B cell (primary cell): ENCODE measurements at regions not wholly inside any gene's neighbourhood (a gene's known extent, or its start where the extent isn't known, plus 50 kb on each side); places are given as distances from the start of the nearest gene placed in this dataset.

Experiments
- CTCF ChIP-seq: fragments of 200-600 bp; IDR thresholded peaks from one replicate; pipeline ENCODE4 v1.8.0; 2022; ENCODE audit warnings: antibody characterized with exemption, mild to moderate bottlenecking
- EZH2 ChIP-seq: IDR thresholded peaks from 2 replicates; pipeline ENCODE4 v1.6.1; 2012; ENCODE audit warnings: borderline replicate concordance, low read depth, mild to moderate bottlenecking, moderate library complexity, low read length; ENCODE audit not compliant: insufficient read depth, poor library complexity, severe bottlenecking

- TF ChIP-seq CTCF, result no peak
- no peak for TF ChIP-seq EZH2
Observed at GRCh38 chr22:22164541-22165272, 79.9 kb upstream of the VPREB1 start.
